IMR-90 (cell line): ENCODE measurements at regions not wholly inside any gene's neighbourhood (a gene's known extent, or its start where the extent isn't known, plus 50 kb on each side); places are given as distances from the start of the nearest gene placed in this dataset.

Source experiments
- CEBPB ChIP-seq: IDR thresholded peaks from 2 replicates; pipeline ENCODE4 v1.6.1; 2012; ENCODE audit warnings: low read depth, low read length, improper control_type of control experiment
- CHD1 ChIP-seq: IDR thresholded peaks from 2 replicates; pipeline ENCODE4 v1.6.1; 2012; ENCODE audit warnings: low read depth, low read length, improper control_type of control experiment
- CTCF ChIP-seq: conservative IDR thresholded peaks from 2 replicates; pipeline ENCODE4 v1.5.1; 2012; ENCODE audit warnings: mild to moderate bottlenecking, low read depth, low read length, improper control_type of control experiment
- POLR2A ChIP-seq: IDR thresholded peaks from 2 replicates; pipeline ENCODE4 v1.6.1; 2012; ENCODE audit warnings: mild to moderate bottlenecking, low read depth, low read length
- RAD21 ChIP-seq: IDR thresholded peaks from 2 replicates; pipeline ENCODE4 v1.6.1; 2012; ENCODE audit warnings: low read length, improper control_type of control experiment

DNA sequence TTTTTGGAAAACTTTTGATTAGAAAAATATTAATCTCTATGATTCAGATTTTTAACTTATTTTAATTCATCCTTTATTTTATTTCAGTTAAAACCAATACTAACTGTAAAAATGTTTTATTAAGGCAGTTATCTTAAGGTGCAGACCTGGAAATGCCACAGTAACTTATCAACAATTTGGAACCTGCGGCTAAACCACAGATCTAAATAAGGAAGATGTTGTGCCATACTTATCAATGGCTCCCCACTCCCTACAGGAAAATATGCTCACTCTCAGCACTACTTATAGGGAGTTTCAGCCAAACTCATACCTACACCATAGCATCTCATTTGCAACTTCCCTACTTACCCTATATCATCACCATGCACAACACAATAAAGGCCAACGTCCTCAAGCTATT, 226.9 kb upstream of the KYNU start:
- TF ChIP-seq CHD1: no peak
- TF ChIP-seq RAD21: no peak
- TF ChIP-seq POLR2A: no peak
- TF ChIP-seq CTCF: no peak
- no peak for TF ChIP-seq CEBPB
